ENCODE measurements at regions not wholly inside any gene's neighbourhood (a gene's known extent, or its start where the extent isn't known, plus 50 kb on each side); places are given as distances from the start of the nearest gene placed in this dataset.

DNA sequence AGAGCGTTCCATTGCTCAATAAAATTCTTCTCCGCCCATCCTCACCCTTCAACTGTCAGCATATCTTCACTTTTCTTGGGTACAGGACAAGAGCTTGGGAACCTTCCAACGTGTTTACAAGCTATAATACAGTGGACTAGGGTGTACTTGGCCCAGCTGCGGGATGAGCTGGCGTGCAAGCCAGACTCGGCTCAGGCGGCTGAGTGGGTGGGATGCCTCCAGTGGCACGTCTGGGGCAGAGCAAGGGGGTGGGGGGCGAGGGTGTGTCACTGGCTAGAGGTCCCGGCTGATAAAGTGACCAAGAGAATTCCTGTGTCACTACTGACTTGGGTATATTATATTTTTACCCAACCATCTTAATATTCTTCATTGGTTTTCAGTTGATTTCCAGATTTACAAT lies 179.7 kb downstream of the EVA1A start:
- ATAC-seq (peak; percentile 44; the same call in 1 of the 2 replicates), DNase-seq (ENCODE audit: low spot score) (peak; percentile 13)
- ChIA-PET POLR2A (no interaction called here), CTCF (interaction anchor here (0.9 kb wide), 1 partner anchor 247 kb away, joined by 3 read pairs; no protein-coding TSS in a partner anchor)
- Mint-ChIP-seq H3K9me3 (peaks cover 18% of the 10 kb centered on the region), H3K4me1 (peaks cover 5% of the 10 kb centered on the region; the same call in 1 of the 2 replicates), H3K4me3 (no peak overlapping the region), H3K36me3 (peaks cover 8% of the 10 kb centered on the region), H3K27me3 (ENCODE audit: low read depth) (no peaks in the 10 kb centered on the region), H3K27ac (no peak overlapping the region)
- no peak for TF ChIP-seq SMAD4 (CRISPR knock-in tag; IDR thresholded peaks at IDR 0.05)
- TF ChIP-seq, protein P1, sequence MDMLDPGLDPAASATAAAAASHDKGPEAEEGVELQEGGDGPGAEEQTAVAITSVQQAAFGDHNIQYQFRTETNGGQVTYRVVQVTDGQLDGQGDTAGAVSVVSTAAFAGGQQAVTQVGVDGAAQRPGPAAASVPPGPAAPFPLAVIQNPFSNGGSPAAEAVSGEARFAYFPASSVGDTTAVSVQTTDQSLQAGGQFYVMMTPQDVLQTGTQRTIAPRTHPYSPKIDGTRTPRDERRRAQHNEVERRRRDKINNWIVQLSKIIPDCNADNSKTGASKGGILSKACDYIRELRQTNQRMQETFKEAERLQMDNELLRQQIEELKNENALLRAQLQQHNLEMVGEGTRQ (CRISPR knock-in tag; IDR thresholded peaks at IDR 0.05) = no peak
- TF ChIP-seq NFATC4 (CRISPR knock-in tag; IDR thresholded peaks at IDR 0.05) = no peak
- TF ChIP-seq CREM (CRISPR knock-in tag; IDR thresholded peaks at IDR 0.05) = no peak
- TF ChIP-seq, protein P2, sequence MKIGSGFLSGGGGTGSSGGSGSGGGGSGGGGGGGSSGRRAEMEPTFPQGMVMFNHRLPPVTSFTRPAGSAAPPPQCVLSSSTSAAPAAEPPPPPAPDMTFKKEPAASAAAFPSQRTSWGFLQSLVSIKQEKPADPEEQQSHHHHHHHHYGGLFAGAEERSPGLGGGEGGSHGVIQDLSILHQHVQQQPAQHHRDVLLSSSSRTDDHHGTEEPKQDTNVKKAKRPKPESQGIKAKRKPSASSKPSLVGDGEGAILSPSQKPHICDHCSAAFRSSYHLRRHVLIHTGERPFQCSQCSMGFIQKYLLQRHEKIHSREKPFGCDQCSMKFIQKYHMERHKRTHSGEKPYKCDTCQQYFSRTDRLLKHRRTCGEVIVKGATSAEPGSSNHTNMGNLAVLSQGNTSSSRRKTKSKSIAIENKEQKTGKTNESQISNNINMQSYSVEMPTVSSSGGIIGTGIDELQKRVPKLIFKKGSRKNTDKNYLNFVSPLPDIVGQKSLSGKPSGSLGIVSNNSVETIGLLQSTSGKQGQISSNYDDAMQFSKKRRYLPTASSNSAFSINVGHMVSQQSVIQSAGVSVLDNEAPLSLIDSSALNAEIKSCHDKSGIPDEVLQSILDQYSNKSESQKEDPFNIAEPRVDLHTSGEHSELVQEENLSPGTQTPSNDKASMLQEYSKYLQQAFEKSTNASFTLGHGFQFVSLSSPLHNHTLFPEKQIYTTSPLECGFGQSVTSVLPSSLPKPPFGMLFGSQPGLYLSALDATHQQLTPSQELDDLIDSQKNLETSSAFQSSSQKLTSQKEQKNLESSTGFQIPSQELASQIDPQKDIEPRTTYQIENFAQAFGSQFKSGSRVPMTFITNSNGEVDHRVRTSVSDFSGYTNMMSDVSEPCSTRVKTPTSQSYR (CRISPR knock-in tag; IDR thresholded peaks at IDR 0.05) = no peak
- TF ChIP-seq, protein P3, sequence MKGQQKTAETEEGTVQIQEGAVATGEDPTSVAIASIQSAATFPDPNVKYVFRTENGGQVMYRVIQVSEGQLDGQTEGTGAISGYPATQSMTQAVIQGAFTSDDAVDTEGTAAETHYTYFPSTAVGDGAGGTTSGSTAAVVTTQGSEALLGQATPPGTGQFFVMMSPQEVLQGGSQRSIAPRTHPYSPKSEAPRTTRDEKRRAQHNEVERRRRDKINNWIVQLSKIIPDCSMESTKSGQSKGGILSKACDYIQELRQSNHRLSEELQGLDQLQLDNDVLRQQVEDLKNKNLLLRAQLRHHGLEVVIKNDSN (CRISPR knock-in tag; IDR thresholded peaks at IDR 0.05) = no peak
- TF ChIP-seq, protein P4, sequence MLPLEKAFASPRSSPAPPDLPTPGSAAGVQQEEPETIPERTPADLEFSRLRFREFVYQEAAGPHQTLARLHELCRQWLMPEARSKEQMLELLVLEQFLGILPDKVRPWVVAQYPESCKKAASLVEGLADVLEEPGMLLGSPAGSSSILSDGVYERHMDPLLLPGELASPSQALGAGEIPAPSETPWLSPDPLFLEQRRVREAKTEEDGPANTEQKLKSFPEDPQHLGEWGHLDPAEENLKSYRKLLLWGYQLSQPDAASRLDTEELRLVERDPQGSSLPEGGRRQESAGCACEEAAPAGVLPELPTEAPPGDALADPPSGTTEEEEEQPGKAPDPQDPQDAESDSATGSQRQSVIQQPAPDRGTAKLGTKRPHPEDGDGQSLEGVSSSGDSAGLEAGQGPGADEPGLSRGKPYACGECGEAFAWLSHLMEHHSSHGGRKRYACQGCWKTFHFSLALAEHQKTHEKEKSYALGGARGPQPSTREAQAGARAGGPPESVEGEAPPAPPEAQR (CRISPR knock-in tag; IDR thresholded peaks at IDR 0.05) = no peak
- no peak for TF ChIP-seq HMGA2 (CRISPR knock-in tag; IDR thresholded peaks at IDR 0.05)
- no peak for TF ChIP-seq NFE2L1 (CRISPR knock-in tag; IDR thresholded peaks at IDR 0.05)
- no peak for TF ChIP-seq CBFB (CRISPR knock-in tag; IDR thresholded peaks at IDR 0.05; ENCODE audit: low read depth)
- TF ChIP-seq, protein P5, sequence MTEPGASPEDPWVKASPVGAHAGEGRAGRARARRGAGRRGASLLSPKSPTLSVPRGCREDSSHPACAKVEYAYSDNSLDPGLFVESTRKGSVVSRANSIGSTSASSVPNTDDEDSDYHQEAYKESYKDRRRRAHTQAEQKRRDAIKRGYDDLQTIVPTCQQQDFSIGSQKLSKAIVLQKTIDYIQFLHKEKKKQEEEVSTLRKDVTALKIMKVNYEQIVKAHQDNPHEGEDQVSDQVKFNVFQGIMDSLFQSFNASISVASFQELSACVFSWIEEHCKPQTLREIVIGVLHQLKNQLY (CRISPR knock-in tag; IDR thresholded peaks at IDR 0.05) = no peak
- TF ChIP-seq ZNF671 (CRISPR knock-in tag; IDR thresholded peaks at IDR 0.05) = no peak
- TF ChIP-seq ESRRA (CRISPR knock-in tag; IDR thresholded peaks at IDR 0.05; ENCODE audit: borderline replicate concordance) = no peak
- no peak for TF ChIP-seq SMAD3 (CRISPR knock-in tag; IDR thresholded peaks at IDR 0.05; ENCODE audit: borderline replicate concordance)
- TF ChIP-seq, protein P6, sequence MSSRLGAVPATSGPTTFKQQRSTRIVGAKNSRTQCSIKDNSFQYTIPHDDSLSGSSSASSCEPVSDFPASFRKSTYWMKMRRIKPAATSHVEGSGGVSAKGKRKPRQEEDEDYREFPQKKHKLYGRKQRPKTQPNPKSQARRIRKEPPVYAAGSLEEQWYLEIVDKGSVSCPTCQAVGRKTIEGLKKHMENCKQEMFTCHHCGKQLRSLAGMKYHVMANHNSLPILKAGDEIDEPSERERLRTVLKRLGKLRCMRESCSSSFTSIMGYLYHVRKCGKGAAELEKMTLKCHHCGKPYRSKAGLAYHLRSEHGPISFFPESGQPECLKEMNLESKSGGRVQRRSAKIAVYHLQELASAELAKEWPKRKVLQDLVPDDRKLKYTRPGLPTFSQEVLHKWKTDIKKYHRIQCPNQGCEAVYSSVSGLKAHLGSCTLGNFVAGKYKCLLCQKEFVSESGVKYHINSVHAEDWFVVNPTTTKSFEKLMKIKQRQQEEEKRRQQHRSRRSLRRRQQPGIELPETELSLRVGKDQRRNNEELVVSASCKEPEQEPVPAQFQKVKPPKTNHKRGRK (CRISPR knock-in tag; IDR thresholded peaks at IDR 0.05; ENCODE audit: borderline replicate concordance) = no peak
- TF ChIP-seq ZNF263 (CRISPR knock-in tag; IDR thresholded peaks at IDR 0.05; ENCODE audit: low read depth) = no peak
- TF ChIP-seq, protein P7, sequence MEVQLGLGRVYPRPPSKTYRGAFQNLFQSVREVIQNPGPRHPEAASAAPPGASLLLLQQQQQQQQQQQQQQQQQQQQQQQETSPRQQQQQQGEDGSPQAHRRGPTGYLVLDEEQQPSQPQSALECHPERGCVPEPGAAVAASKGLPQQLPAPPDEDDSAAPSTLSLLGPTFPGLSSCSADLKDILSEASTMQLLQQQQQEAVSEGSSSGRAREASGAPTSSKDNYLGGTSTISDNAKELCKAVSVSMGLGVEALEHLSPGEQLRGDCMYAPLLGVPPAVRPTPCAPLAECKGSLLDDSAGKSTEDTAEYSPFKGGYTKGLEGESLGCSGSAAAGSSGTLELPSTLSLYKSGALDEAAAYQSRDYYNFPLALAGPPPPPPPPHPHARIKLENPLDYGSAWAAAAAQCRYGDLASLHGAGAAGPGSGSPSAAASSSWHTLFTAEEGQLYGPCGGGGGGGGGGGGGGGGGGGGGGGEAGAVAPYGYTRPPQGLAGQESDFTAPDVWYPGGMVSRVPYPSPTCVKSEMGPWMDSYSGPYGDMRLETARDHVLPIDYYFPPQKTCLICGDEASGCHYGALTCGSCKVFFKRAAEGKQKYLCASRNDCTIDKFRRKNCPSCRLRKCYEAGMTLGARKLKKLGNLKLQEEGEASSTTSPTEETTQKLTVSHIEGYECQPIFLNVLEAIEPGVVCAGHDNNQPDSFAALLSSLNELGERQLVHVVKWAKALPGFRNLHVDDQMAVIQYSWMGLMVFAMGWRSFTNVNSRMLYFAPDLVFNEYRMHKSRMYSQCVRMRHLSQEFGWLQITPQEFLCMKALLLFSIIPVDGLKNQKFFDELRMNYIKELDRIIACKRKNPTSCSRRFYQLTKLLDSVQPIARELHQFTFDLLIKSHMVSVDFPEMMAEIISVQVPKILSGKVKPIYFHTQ (CRISPR knock-in tag; IDR thresholded peaks at IDR 0.05) = no peak
- TF ChIP-seq, protein P8, sequence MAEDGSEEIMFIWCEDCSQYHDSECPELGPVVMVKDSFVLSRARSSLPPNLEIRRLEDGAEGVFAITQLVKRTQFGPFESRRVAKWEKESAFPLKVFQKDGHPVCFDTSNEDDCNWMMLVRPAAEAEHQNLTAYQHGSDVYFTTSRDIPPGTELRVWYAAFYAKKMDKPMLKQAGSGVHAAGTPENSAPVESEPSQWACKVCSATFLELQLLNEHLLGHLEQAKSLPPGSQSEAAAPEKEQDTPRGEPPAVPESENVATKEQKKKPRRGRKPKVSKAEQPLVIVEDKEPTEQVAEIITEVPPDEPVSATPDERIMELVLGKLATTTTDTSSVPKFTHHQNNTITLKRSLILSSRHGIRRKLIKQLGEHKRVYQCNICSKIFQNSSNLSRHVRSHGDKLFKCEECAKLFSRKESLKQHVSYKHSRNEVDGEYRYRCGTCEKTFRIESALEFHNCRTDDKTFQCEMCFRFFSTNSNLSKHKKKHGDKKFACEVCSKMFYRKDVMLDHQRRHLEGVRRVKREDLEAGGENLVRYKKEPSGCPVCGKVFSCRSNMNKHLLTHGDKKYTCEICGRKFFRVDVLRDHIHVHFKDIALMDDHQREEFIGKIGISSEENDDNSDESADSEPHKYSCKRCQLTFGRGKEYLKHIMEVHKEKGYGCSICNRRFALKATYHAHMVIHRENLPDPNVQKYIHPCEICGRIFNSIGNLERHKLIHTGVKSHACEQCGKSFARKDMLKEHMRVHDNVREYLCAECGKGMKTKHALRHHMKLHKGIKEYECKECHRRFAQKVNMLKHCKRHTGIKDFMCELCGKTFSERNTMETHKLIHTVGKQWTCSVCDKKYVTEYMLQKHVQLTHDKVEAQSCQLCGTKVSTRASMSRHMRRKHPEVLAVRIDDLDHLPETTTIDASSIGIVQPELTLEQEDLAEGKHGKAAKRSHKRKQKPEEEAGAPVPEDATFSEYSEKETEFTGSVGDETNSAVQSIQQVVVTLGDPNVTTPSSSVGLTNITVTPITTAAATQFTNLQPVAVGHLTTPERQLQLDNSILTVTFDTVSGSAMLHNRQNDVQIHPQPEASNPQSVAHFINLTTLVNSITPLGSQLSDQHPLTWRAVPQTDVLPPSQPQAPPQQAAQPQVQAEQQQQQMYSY (CRISPR knock-in tag; IDR thresholded peaks at IDR 0.05) = no peak
- TF ChIP-seq, protein P9, sequence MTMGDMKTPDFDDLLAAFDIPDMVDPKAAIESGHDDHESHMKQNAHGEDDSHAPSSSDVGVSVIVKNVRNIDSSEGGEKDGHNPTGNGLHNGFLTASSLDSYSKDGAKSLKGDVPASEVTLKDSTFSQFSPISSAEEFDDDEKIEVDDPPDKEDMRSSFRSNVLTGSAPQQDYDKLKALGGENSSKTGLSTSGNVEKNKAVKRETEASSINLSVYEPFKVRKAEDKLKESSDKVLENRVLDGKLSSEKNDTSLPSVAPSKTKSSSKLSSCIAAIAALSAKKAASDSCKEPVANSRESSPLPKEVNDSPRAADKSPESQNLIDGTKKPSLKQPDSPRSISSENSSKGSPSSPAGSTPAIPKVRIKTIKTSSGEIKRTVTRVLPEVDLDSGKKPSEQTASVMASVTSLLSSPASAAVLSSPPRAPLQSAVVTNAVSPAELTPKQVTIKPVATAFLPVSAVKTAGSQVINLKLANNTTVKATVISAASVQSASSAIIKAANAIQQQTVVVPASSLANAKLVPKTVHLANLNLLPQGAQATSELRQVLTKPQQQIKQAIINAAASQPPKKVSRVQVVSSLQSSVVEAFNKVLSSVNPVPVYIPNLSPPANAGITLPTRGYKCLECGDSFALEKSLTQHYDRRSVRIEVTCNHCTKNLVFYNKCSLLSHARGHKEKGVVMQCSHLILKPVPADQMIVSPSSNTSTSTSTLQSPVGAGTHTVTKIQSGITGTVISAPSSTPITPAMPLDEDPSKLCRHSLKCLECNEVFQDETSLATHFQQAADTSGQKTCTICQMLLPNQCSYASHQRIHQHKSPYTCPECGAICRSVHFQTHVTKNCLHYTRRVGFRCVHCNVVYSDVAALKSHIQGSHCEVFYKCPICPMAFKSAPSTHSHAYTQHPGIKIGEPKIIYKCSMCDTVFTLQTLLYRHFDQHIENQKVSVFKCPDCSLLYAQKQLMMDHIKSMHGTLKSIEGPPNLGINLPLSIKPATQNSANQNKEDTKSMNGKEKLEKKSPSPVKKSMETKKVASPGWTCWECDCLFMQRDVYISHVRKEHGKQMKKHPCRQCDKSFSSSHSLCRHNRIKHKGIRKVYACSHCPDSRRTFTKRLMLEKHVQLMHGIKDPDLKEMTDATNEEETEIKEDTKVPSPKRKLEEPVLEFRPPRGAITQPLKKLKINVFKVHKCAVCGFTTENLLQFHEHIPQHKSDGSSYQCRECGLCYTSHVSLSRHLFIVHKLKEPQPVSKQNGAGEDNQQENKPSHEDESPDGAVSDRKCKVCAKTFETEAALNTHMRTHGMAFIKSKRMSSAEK (CRISPR knock-in tag; IDR thresholded peaks at IDR 0.05; ENCODE audit: borderline replicate concordance) = no peak
